Non-pigmented ciliary epithelial cell (primary cell): ENCODE measurements at regions not wholly inside any gene's neighbourhood (a gene's known extent, or its start where the extent isn't known, plus 50 kb on each side); places are given as distances from the start of the nearest gene placed in this dataset.
"Not testable (repeated sequence)": the region's sequence is repeated elsewhere in the genome, so short reads cannot be mapped to it uniquely, and the experiment has no call there.

Experiments
- DNase-seq: peaks from one replicate; pipeline ENCODE4 v3.0.0-alpha.2; 2010; ENCODE audit warnings: low read depth

- DNase-seq = no peak
Observed at GRCh38 chr10:20615395-20615794, 281.7 kb downstream of the NEBL start.

- no peak for DNase-seq
Observed at GRCh38 chr10:20614911-20615310, 282.2 kb downstream of the NEBL start.

- no peak for DNase-seq
Observed at GRCh38 chr10:20608503-20608902, 288.6 kb downstream of the NEBL start.

- DNase-seq = no peak
Observed at GRCh38 chr10:20606985-20607384, 290.1 kb downstream of the NEBL start.

- no peak for DNase-seq
Observed at GRCh38 chr10:20601941-20602461, 295.1 kb downstream of the NEBL start.

GRCh38 chr10:20598590-20598989 lies 298.5 kb downstream of the NEBL start:
- peak; percentile 80 for DNase-seq

GRCh38 chr10:20596911-20597310 lies 300.2 kb downstream of the NEBL start:
- peak; percentile 28 for DNase-seq

GRCh38 chr10:20596065-20596755 lies 300.9 kb downstream of the NEBL start:
- DNase-seq = no peak

GRCh38 chr10:20593649-20594048 lies 303.5 kb downstream of the NEBL start:
- no peak for DNase-seq

GRCh38 chr10:20582041-20582440 lies 315.1 kb downstream of the NEBL start:
- no peak for DNase-seq

GRCh38 chr10:20573924-20574323 lies 323.2 kb downstream of the NEBL start:
- DNase-seq = no peak

GRCh38 chr10:20555990-20556389 lies 341.1 kb downstream of the NEBL start:
- DNase-seq = not testable (repeated sequence)

- DNase-seq = no peak
Observed at GRCh38 chr10:20552382-20552781, 344.7 kb downstream of the NEBL start.

GRCh38 chr10:20551761-20552160 lies 345.4 kb downstream of the NEBL start:
- DNase-seq = no peak

- no peak for DNase-seq
Observed at GRCh38 chr10:20535897-20536881, 360.9 kb downstream of the NEBL start.

GRCh38 chr10:20531241-20531883 lies 365.7 kb downstream of the NEBL start:
- not testable (repeated sequence) for DNase-seq

- DNase-seq = no peak
Observed at GRCh38 chr10:20521186-20521585, 375.9 kb downstream of the NEBL start.

- no peak for DNase-seq
Observed at GRCh38 chr10:20515654-20516053, 381.5 kb downstream of the NEBL start.

- DNase-seq = no peak
Observed at GRCh38 chr10:20512631-20513030, 384.5 kb downstream of the NEBL start.

- DNase-seq = no peak
Observed at GRCh38 chr10:20508921-20509320, 388.2 kb downstream of the NEBL start.

- DNase-seq = no peak
Observed at GRCh38 chr10:20502903-20503585, 394.1 kb downstream of the NEBL start.

- DNase-seq = no peak
Observed at GRCh38 chr10:20494474-20494873, 402.6 kb downstream of the NEBL start.
